Suprapubic skin (tissue), 4 donors: ENCODE measurements at regions not wholly inside any gene's neighbourhood (a gene's known extent, or its start where the extent isn't known, plus 50 kb on each side); places are given as distances from the start of the nearest gene placed in this dataset.

Experiments used
- DNase-seq, 2 donors: peaks; one replicate each; pipeline ENCODE4 v3.0.0-alpha.2; 2019; ENCODE audit warnings: low spot score in 2 of 2
- H3K27ac ChIP-seq: fragments of 200-600 bp; sonication (generic); one replicate; pipeline ENCODE4 v1.5.1; 2019
- H3K27me3 ChIP-seq: fragments of 200-600 bp; sonication (generic); one replicate; pipeline ENCODE4 v1.5.1; 2019
- H3K36me3 ChIP-seq: fragments of 200-600 bp; sonication (generic); one replicate; pipeline ENCODE4 v1.5.1; 2019
- H3K4me1 ChIP-seq: fragments of 200-600 bp; sonication (generic); one replicate; pipeline ENCODE4 v1.5.1; 2019
- H3K4me3 ChIP-seq: fragments of 200-600 bp; sonication (generic); one replicate; pipeline ENCODE4 v1.5.1; 2019; ENCODE audit warnings: mild to moderate bottlenecking
- H3K9me3 ChIP-seq: fragments of 200-600 bp; sonication (generic); one replicate; pipeline ENCODE4 v1.5.1; 2019
- CTCF ChIP-seq, 2 donors: fragments of 200-600 bp in 1 of 2; fragments of 450-650 bp in 1 of 2; sonication (generic) in 1 of 2; IDR thresholded peaks; one replicate each; pipeline ENCODE4 v1.5.1; 2016 to 2019; ENCODE audit warnings: antibody characterized with exemption in 2 of 2, mild to moderate bottlenecking in 1 of 2, moderate library complexity in 1 of 2
- EP300 ChIP-seq: sonication (generic); formaldehyde crosslinking; IDR thresholded peaks from one replicate; pipeline ENCODE4 v1.6.1; 2017; ENCODE audit warnings: antibody characterized with exemption
- POLR2A ChIP-seq, 2 donors: fragments of 450-650 bp; IDR thresholded peaks; one replicate each; pipeline ENCODE4 v1.6.1; 2017; ENCODE audit warnings: antibody characterized with exemption in 2 of 2, mild to moderate bottlenecking in 2 of 2, moderate library complexity in 2 of 2
- POLR2AphosphoS5 ChIP-seq, 3 donors: sonication (generic); formaldehyde crosslinking; IDR thresholded peaks; one replicate each; pipeline ENCODE4 v1.6.1; 2017; ENCODE audit warnings: antibody characterized with exemption in 3 of 3
- WGBS: methylation state at CpG from one replicate; pipeline ENCODE4 v1.1.5; 2018; 5-methylcytosine and 5-hydroxymethylcytosine counted together

GRCh38 chr12:125919856-125920470, 854.7 kb downstream of the AACS start:
- no peak for TF ChIP-seq EP300
- TF ChIP-seq POLR2AphosphoS5 (IDR thresholded peaks at IDR 0.05) = no peak
- TF ChIP-seq CTCF (IDR thresholded peaks at IDR 0.05) = no peak
- TF ChIP-seq POLR2A (IDR thresholded peaks at IDR 0.05) = no peak
- no peaks in the 10 kb centered on the region for H3K36me3 ChIP-seq

GRCh38 chr12:125922330-125922729, 857.1 kb downstream of the AACS start:
- no peak for TF ChIP-seq POLR2A (IDR thresholded peaks at IDR 0.05)
- no peak for TF ChIP-seq EP300
- no peak for TF ChIP-seq CTCF (IDR thresholded peaks at IDR 0.05)
- no peak for TF ChIP-seq POLR2AphosphoS5 (IDR thresholded peaks at IDR 0.05)
- H3K27me3 ChIP-seq = no peaks in the 10 kb centered on the region
- H3K4me1 ChIP-seq = no peaks in the 10 kb centered on the region
- no peak overlapping the region for H3K27ac ChIP-seq
- no peaks in the 10 kb centered on the region for H3K36me3 ChIP-seq
- no peak for DNase-seq
- no peak overlapping the region for H3K4me3 ChIP-seq
- 68% methylated on average over 5 of the region's 5 CpGs for WGBS
- no peaks in the 10 kb centered on the region for H3K9me3 ChIP-seq

More at GRCh38 chr12:125919856-125920470, 854.7 kb downstream of the AACS start:
- Histone ChIP-seq H3K27ac (no peak overlapping the region), H3K4me1 (no peaks in the 10 kb centered on the region), H3K9me3 (no peaks in the 10 kb centered on the region), H3K4me3 (no peak overlapping the region), H3K27me3 (no peaks in the 10 kb centered on the region)
- no peak for DNase-seq
- WGBS = 65% methylated on average over 12 of the region's 12 CpGs

GRCh38 chr12:125936502-125936901, 871.3 kb downstream of the AACS start:
- Histone ChIP-seq H3K4me3 (no peak overlapping the region), H3K36me3 (no peaks in the 10 kb centered on the region), H3K9me3 (no peaks in the 10 kb centered on the region), H3K27me3 (no peaks in the 10 kb centered on the region), H3K27ac (no peak overlapping the region), H3K4me1 (no peaks in the 10 kb centered on the region)
- no peak for DNase-seq
- 60% methylated on average over 1 of the region's 1 CpG for WGBS
- no peak for TF ChIP-seq CTCF (IDR thresholded peaks at IDR 0.05)
- no peak for TF ChIP-seq POLR2AphosphoS5 (IDR thresholded peaks at IDR 0.05)
- TF ChIP-seq EP300 = no peak
- TF ChIP-seq POLR2A (IDR thresholded peaks at IDR 0.05) = no peak

- Histone ChIP-seq H3K4me1 (no peaks in the 10 kb centered on the region), H3K9me3 (no peaks in the 10 kb centered on the region), H3K27ac (no peak overlapping the region), H3K27me3 (no peaks in the 10 kb centered on the region), H3K36me3 (no peaks in the 10 kb centered on the region), H3K4me3 (no peak overlapping the region)
- DNase-seq = no peak
- no peak for TF ChIP-seq EP300
- no peak for TF ChIP-seq CTCF (IDR thresholded peaks at IDR 0.05)
- TF ChIP-seq POLR2A (IDR thresholded peaks at IDR 0.05) = no peak
- TF ChIP-seq POLR2AphosphoS5 (IDR thresholded peaks at IDR 0.05) = no peak
- 85% methylated on average over 2 of the region's 2 CpGs for WGBS
Observed at GRCh38 chr12:125944446-125944845, 879.2 kb downstream of the AACS start.

- no peak overlapping the region for H3K27ac ChIP-seq
- H3K4me3 ChIP-seq = no peak overlapping the region
- H3K27me3 ChIP-seq = no peaks in the 10 kb centered on the region
- TF ChIP-seq POLR2AphosphoS5 (IDR thresholded peaks at IDR 0.05) (no peak), EP300 (no peak), POLR2A (IDR thresholded peaks at IDR 0.05) (no peak), CTCF (IDR thresholded peaks at IDR 0.05) (no peak)
- H3K4me1 ChIP-seq = no peaks in the 10 kb centered on the region
- no peak for DNase-seq
- H3K36me3 ChIP-seq = no peaks in the 10 kb centered on the region
- WGBS = 83% methylated on average over 7 of the region's 7 CpGs
- H3K9me3 ChIP-seq = no peaks in the 10 kb centered on the region
Observed at GRCh38 chr12:125949471-125949870, 884.2 kb downstream of the AACS start.
